Endothelial cell of umbilical vein (primary cell): ENCODE measurements at regions not wholly inside any gene's neighbourhood (a gene's known extent, or its start where the extent isn't known, plus 50 kb on each side); places are given as distances from the start of the nearest gene placed in this dataset.

Experiments used
- BruUV-seq: library from RNA; stranded (reverse); fragments of 400-500 nt; replicated peaks from 2 replicates; lab custom pipeline; 2021; lab: Mats Ljungman, UMichigan
- CTCF ChIA-PET: fragments of 300-600, 350-600 bp; sonication (Branson Sonifier 250); formaldehyde crosslinking; loops from one replicate; lab custom pipeline; 2021; ENCODE audit warnings: antibody characterized with exemption, inconsistent platforms; lab: Charles Lee
- POLR2A ChIA-PET: fragments of 300-600, 350-600 bp; sonication (Branson Sonifier 250); formaldehyde crosslinking; loops from one replicate; lab custom pipeline; 2021; ENCODE audit warnings: antibody characterized with exemption, inconsistent platforms; lab: Charles Lee
- DNase-seq: peaks from one replicate; pipeline ENCODE4 v3.0.0-alpha.2; 2011; ENCODE audit warnings: low read depth, low spot score
- FAIRE-seq: peaks from 2 replicates; lab custom pipeline; 2011; peaks lifted over from hg19 to GRCh38; lab: Jason Lieb, UNC
- H2AFZ ChIP-seq: 2 replicates; pipeline ENCODE4 v1.6.0; 2012; ENCODE audit warnings: low read depth, low read length, control low read depth, inconsistent platforms
- H3K27ac ChIP-seq: 2 replicates; pipeline ENCODE4 v1.5.1; 2011; ENCODE audit warnings: low read depth, mild to moderate bottlenecking, control low read depth, low read length, moderate library complexity; ENCODE audit not compliant: insufficient read depth
- H3K27me3 ChIP-seq, 2 experiments: 2 replicates each; pipeline versions ENCODE4 v1.6.0 to v1.6.1; 2011; ENCODE audit warnings: low read length in 2 of 2, mixed read lengths in 1 of 2; ENCODE audit not compliant: control insufficient read depth in 2 of 2, insufficient read depth in 2 of 2
- H3K36me3 ChIP-seq, 2 experiments: 2 replicates in 1 of 2; 3 replicates in 1 of 2; pipeline ENCODE4 v1.5.1; 2011; ENCODE audit warnings: low read length in 2 of 2, mild to moderate bottlenecking in 1 of 2, moderate library complexity in 1 of 2; ENCODE audit not compliant: control insufficient read depth in 2 of 2, insufficient read depth in 2 of 2; ENCODE audit errors: extremely low read depth in 1 of 2
- H3K4me1 ChIP-seq: 3 replicates; pipeline ENCODE4 v1.5.1; 2011; ENCODE audit warnings: mild to moderate bottlenecking, low read length; ENCODE audit not compliant: control insufficient read depth, insufficient read depth; ENCODE audit errors: extremely low read depth
- H3K4me2 ChIP-seq: 2 replicates; pipeline ENCODE4 v1.6.1; 2011; ENCODE audit warnings: low read length, control low read depth, mixed read lengths; ENCODE audit not compliant: insufficient read depth
- H3K4me3 ChIP-seq, 3 experiments: fragments of 200-600 bp in 1 of 3; sonication (generic), shearing (Covaris generic) in 1 of 3; replicated peaks in 1 of 3; 2 replicates each; pipeline ENCODE4 v1.5.1; 2011 to 2016; ENCODE audit warnings: control low read depth in 3 of 3, low read length in 3 of 3, mild to moderate bottlenecking in 2 of 3, inconsistent platforms in 1 of 3, low read depth in 1 of 3, moderate library complexity in 1 of 3; ENCODE audit not compliant: insufficient read depth in 1 of 3
- H3K79me2 ChIP-seq: 2 replicates; pipeline ENCODE4 v1.6.0; 2012; ENCODE audit warnings: low read length, inconsistent platforms; ENCODE audit not compliant: control insufficient read depth, insufficient read depth
- H3K9ac ChIP-seq: replicated peaks from 2 replicates; pipeline ENCODE3; 2011; ENCODE audit warnings: low read length, control low read depth; ENCODE audit not compliant: insufficient read depth; ENCODE audit errors: extremely low read depth
- H3K9me1 ChIP-seq: replicated peaks from 3 replicates; pipeline ENCODE4 v1.6.0; 2011; ENCODE audit warnings: mild to moderate bottlenecking, low read length; ENCODE audit not compliant: control insufficient read depth, insufficient read depth; ENCODE audit errors: extremely low read depth
- H3K9me3 ChIP-seq: replicated peaks from 2 replicates; pipeline ENCODE4 v1.5.1; 2012; ENCODE audit warnings: low read length, inconsistent platforms; ENCODE audit not compliant: control insufficient read depth, insufficient read depth
- H4K20me1 ChIP-seq: replicated peaks from 2 replicates; pipeline ENCODE3; 2011; ENCODE audit warnings: mild to moderate bottlenecking, low read length; ENCODE audit not compliant: control insufficient read depth, insufficient read depth; ENCODE audit errors: extremely low read depth
- EZH2 ChIP-seq: IDR thresholded peaks from 2 replicates; pipeline ENCODE4 v1.6.1; 2012; ENCODE audit warnings: borderline replicate concordance, low read depth, mild to moderate bottlenecking, moderate library complexity, low read length, inconsistent platforms; ENCODE audit not compliant: severe bottlenecking
- FOS ChIP-seq: IDR thresholded peaks from 2 replicates; pipeline ENCODE4 v1.6.1; 2011; ENCODE audit warnings: mild to moderate bottlenecking, low read length, moderate library complexity, borderline replicate concordance; ENCODE audit not compliant: insufficient read depth
- MYC ChIP-seq: IDR thresholded peaks from one replicate; pipeline ENCODE4 v1.6.1; 2011; ENCODE audit warnings: mild to moderate bottlenecking, low read depth, low read length
- dilution Hi-C: fragments of 300-500 bp; cut with MboI; formaldehyde crosslinking; loops from one replicate; pipeline ENCODE4 v1.15.0; 2019; ENCODE audit warnings: low sequenced_read_pairs; ENCODE audit not compliant: extremely low pct_ligation_motif_present
- intact Hi-C: fragments of 100-400 bp; cut with micrococcal nuclease; formaldehyde crosslinking; loops from one replicate; pipeline ENCODE4 v1.10.0; 2022

GRCh38 chr6:37104824-37105147 is 65.2 kb upstream of the PIM1 start:
- H3K27me3 ChIP-seq = no peaks in the 10 kb centered on the region
- no peak overlapping the region for H2AFZ ChIP-seq
- peaks cover 18% of the 10 kb centered on the region for H3K4me1 ChIP-seq
- TF ChIP-seq EZH2 = no peak
- TF ChIP-seq MYC = no peak
- dilution Hi-C loops = no loop called here
- H4K20me1 ChIP-seq = no peaks in the 10 kb centered on the region
- intact Hi-C loops = loop anchor here (5.0 kb wide), 1 partner anchor 47 kb away; no protein-coding TSS in a partner anchor
- H3K4me2 ChIP-seq = no peak overlapping the region
- H3K9ac ChIP-seq = no peak overlapping the region
- no peaks in the 10 kb centered on the region for H3K36me3 ChIP-seq
- no TSS peak for BruUV-seq
- FAIRE-seq = no peak
- DNase-seq = no peak
- H3K9me3 ChIP-seq = no peaks in the 10 kb centered on the region
- no peak overlapping the region for H3K4me3 ChIP-seq
- no peak overlapping the region for H3K27ac ChIP-seq
- POLR2A ChIA-PET = no interaction called here
- no peaks in the 10 kb centered on the region for H3K9me1 ChIP-seq
- H3K79me2 ChIP-seq = no peaks in the 10 kb centered on the region
- CTCF ChIA-PET = no interaction called here

GRCh38 chr6:37105148-37106050 is 64.6 kb upstream of the PIM1 start:
- Histone ChIP-seq H3K9me1 (no peaks in the 10 kb centered on the region), H3K4me3 (no peak overlapping the region), H2AFZ (no peak overlapping the region), H3K4me1 (peaks cover 18% of the 10 kb centered on the region), H3K36me3 (no peaks in the 10 kb centered on the region), H3K27ac (no peak overlapping the region), H4K20me1 (no peaks in the 10 kb centered on the region), H3K27me3 (no peaks in the 10 kb centered on the region), H3K9me3 (no peaks in the 10 kb centered on the region), H3K79me2 (no peaks in the 10 kb centered on the region), H3K9ac (no peak overlapping the region), H3K4me2 (no peak overlapping the region)
- ChIA-PET POLR2A (no interaction called here), CTCF (no interaction called here)
- no peak for TF ChIP-seq FOS
- intact Hi-C loops = no loop called here
- no peak for DNase-seq
- no TSS peak for BruUV-seq
- dilution Hi-C loops = no loop called here
- FAIRE-seq = no peak
